NCI-H82 treated with DMSO at 0.1 percent for 48 hours (cell line): ENCODE measurements at regions not wholly inside any gene's neighbourhood (a gene's known extent, or its start where the extent isn't known, plus 50 kb on each side); places are given as distances from the start of the nearest gene placed in this dataset.

Experiments used
- DNase-seq: peaks from one replicate; lab custom pipeline; 2025; ENCODE audit not compliant: unreplicated experiment; lab: John Stamatoyannopoulos, UW

- no peak for DNase-seq
Observed at GRCh38 chr22:47718337-47718736, 955.9 kb downstream of the TBC1D22A start.

- no peak for DNase-seq
Observed at GRCh38 chr22:47716890-47717615, 954.6 kb downstream of the TBC1D22A start.

GRCh38 chr22:47715866-47716578 is 953.6 kb downstream of the TBC1D22A start:
- no peak for DNase-seq

GRCh38 chr22:47713941-47714340 is 951.5 kb downstream of the TBC1D22A start:
- no peak for DNase-seq

- no peak for DNase-seq
Observed at GRCh38 chr22:47710135-47710534, 947.7 kb downstream of the TBC1D22A start.

- DNase-seq = no peak
Observed at GRCh38 chr22:47705350-47705749, 942.9 kb downstream of the TBC1D22A start.

GRCh38 chr22:47698906-47699305 is 936.5 kb downstream of the TBC1D22A start:
- DNase-seq = no peak

GRCh38 chr22:47697861-47698260 is 935.4 kb downstream of the TBC1D22A start:
- DNase-seq = no peak

- DNase-seq = no peak
Observed at GRCh38 chr22:47696776-47697175, 934.3 kb downstream of the TBC1D22A start.

- no peak for DNase-seq
Observed at GRCh38 chr22:47695176-47695575, 932.7 kb downstream of the TBC1D22A start.

GRCh38 chr22:47694536-47695130 is 932.2 kb downstream of the TBC1D22A start:
- no peak for DNase-seq

- no peak for DNase-seq
Observed at GRCh38 chr22:47693606-47694005, 931.2 kb downstream of the TBC1D22A start.

- DNase-seq = no peak
Observed at GRCh38 chr22:47692811-47693210, 930.4 kb downstream of the TBC1D22A start.

- DNase-seq = no peak
Observed at GRCh38 chr22:47691152-47691895, 928.9 kb downstream of the TBC1D22A start.

- no peak for DNase-seq
Observed at GRCh38 chr22:47690586-47690985, 928.1 kb downstream of the TBC1D22A start.

- no peak for DNase-seq
Observed at GRCh38 chr22:47690166-47690565, 927.7 kb downstream of the TBC1D22A start.

- no peak for DNase-seq
Observed at GRCh38 chr22:47687776-47688175, 925.3 kb downstream of the TBC1D22A start.

- no peak for DNase-seq
Observed at GRCh38 chr22:47687346-47687655, 924.9 kb downstream of the TBC1D22A start.

- DNase-seq = no peak
Observed at GRCh38 chr22:47686594-47687345, 924.3 kb downstream of the TBC1D22A start.

- DNase-seq = no peak
Observed at GRCh38 chr22:47681411-47682165, 919.1 kb downstream of the TBC1D22A start.
